ENCODE measurements at regions not wholly inside any gene's neighbourhood (a gene's known extent, or its start where the extent isn't known, plus 50 kb on each side); places are given as distances from the start of the nearest gene placed in this dataset.
"Not testable (repeated sequence)": the region's sequence is repeated elsewhere in the genome, so short reads cannot be mapped to it uniquely, and the experiment has no call there.

- DNase-seq (ENCODE audit: low spot score) = peak; percentile 79
These were observed 70.8 kb upstream of the LPCAT1 start for GRCh38 chr5:1594357-1595106.

DNA sequence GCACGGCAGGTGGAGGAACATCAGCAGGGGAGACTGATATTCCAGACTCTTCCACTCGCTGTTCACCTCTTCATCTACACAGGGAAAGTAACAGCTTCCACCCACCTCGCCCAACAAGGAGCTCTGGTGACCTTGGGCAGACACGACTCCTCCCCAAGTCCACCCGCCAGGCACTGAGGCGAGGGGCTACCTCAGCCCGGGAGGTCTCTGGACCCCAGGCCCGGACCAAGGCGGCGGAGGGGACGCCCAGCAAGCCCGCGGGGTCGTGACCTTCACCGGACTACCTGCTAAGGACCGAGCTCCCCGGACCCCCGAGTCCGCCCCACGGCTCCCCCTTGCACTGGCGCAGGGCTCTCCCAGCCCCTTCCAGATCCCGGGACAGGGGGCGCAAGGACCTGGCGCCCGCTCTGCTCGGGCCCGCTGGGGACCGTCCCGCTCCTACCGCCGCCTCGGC lies 70.2 kb upstream of the LPCAT1 start:
- DNase-seq (ENCODE audit: low spot score) = no peak

GRCh38 chr5:1588071-1588694 lies 64.4 kb upstream of the LPCAT1 start:
- not testable (repeated sequence) for DNase-seq (ENCODE audit: low spot score)

- not testable (repeated sequence) for DNase-seq (ENCODE audit: low spot score)
These were observed 59.5 kb upstream of the LPCAT1 start for GRCh38 chr5:1583081-1583875.

DNA sequence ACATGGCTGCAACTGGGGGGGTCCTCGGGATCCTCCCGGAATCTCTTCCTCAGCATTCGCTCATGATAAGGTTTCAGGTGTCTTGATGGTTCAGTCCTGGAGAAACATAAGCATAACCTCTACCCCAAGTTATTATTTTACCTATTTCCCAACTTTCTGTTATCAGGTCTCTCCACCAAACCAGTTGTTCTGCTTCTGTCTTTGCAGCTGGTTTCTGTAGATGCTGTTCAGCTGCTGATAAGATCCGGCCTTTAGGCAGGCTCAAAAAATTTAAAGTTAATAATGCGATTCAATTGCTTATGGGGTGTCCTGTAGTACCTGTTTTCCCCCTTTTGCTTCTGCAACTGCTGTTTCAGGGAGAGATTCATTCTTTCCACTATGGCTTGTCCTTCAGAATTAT lies 55.6 kb upstream of the LPCAT1 start:
- DNase-seq (ENCODE audit: low spot score) = not testable (repeated sequence)

- DNase-seq (ENCODE audit: low spot score) = not testable (repeated sequence)
These were observed 53.1 kb upstream of the LPCAT1 start for GRCh38 chr5:1576851-1577250.

GRCh38 chr5:1575991-1576714 lies 52.4 kb upstream of the LPCAT1 start:
- not testable (repeated sequence) for DNase-seq (ENCODE audit: low spot score)

DNA sequence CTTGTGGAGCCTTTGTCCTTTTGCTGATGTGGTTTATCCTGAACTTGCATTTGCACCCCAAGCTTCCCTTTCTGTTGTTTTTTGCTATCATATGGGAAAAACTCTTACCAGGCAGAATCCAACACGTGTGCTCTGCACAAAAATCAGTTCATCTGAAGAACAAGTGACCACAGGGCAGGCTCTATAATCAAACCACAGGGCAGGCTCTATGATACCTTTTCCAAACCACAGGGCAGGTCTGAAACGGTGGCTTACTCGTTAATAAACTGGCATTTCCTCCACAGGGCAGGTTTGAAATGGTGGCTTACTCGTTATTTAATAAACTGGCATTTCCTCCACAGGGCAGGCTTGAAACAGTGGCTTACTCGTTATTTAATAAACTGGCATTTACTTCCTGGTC lies 51.7 kb upstream of the LPCAT1 start:
- not testable (repeated sequence) for DNase-seq (ENCODE audit: low spot score)

DNA sequence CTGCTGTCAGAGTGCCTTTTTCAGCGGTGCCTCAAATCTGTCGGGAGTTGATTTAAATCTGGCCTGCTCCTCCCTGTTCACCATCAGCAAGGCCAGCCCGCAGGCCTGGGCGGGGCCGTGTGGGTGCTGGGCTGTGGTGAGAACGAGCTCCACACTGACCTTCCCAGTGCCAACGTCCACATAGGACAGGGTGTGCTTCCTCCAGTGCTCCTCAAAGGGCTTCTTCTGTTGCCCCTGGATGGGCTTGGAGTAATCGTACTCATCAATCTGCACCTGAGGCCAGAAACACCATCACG lies 50.2 kb upstream of the LPCAT1 start:
- DNase-seq (ENCODE audit: low spot score) = not testable (repeated sequence)

- not testable (repeated sequence) for DNase-seq (ENCODE audit: low spot score)
These were observed 49.7 kb upstream of the LPCAT1 start for GRCh38 chr5:1573217-1574022.

All from mucosa of gallbladder (tissue), 1 donor.